CD4-positive, alpha-beta T cell treated with Interleukin-17A for 1 hour (primary cell): ENCODE measurements at regions not wholly inside any gene's neighbourhood (a gene's known extent, or its start where the extent isn't known, plus 50 kb on each side); places are given as distances from the start of the nearest gene placed in this dataset.
A peak's percentile ranks its signal among the peaks of the same experiment; 100 is the strongest.

ENCODE experiments used
- DNase-seq: peaks from one replicate; pipeline ENCODE4 v3.0.0-alpha.2; 2020

- DNase-seq: no peak
Measured at GRCh38 chr20:4427940-4428586, 179.0 kb upstream of the ADRA1D start.

- DNase-seq: no peak
Measured at GRCh38 chr20:4418141-4418540, 169.1 kb upstream of the ADRA1D start.

GRCh38 chr20:4415281-4415680 is 166.2 kb upstream of the ADRA1D start:
- no peak for DNase-seq

- DNase-seq: no peak
Measured at GRCh38 chr20:4413314-4414049, 164.4 kb upstream of the ADRA1D start.

GRCh38 chr20:4412216-4412615 is 163.1 kb upstream of the ADRA1D start:
- DNase-seq: no peak

- DNase-seq: no peak
Measured at GRCh38 chr20:4411744-4412143, 162.7 kb upstream of the ADRA1D start.

- no peak for DNase-seq
Measured at GRCh38 chr20:4406627-4407026, 157.5 kb upstream of the ADRA1D start.

- DNase-seq: no peak
Measured at GRCh38 chr20:4401601-4402000, 152.5 kb upstream of the ADRA1D start.

- DNase-seq: no peak
Measured at GRCh38 chr20:4384961-4385360, 135.9 kb upstream of the ADRA1D start.

- DNase-seq: no peak
Measured at GRCh38 chr20:4383961-4384360, 134.9 kb upstream of the ADRA1D start.

GRCh38 chr20:4375881-4376280 is 126.8 kb upstream of the ADRA1D start:
- DNase-seq: no peak

- DNase-seq: no peak
Measured at GRCh38 chr20:4373454-4373853, 124.4 kb upstream of the ADRA1D start.

- no peak for DNase-seq
Measured at GRCh38 chr20:4371623-4372251, 122.7 kb upstream of the ADRA1D start.

- DNase-seq: no peak
Measured at GRCh38 chr20:4370851-4371250, 121.8 kb upstream of the ADRA1D start.

- peak; percentile 20 for DNase-seq
Measured at GRCh38 chr20:4369798-4370124, 120.7 kb upstream of the ADRA1D start.

- peak; percentile 1 for DNase-seq
Measured at GRCh38 chr20:4369119-4369797, 120.2 kb upstream of the ADRA1D start.

- no peak for DNase-seq
Measured at GRCh38 chr20:4366076-4366475, 117.0 kb upstream of the ADRA1D start.

- no peak for DNase-seq
Measured at GRCh38 chr20:4358552-4358951, 109.5 kb upstream of the ADRA1D start.

GRCh38 chr20:4352348-4352747 is 103.3 kb upstream of the ADRA1D start:
- no peak for DNase-seq

- no peak for DNase-seq
Measured at GRCh38 chr20:4350096-4350495, 101.0 kb upstream of the ADRA1D start.

- DNase-seq: no peak
Measured at GRCh38 chr20:4344670-4345069, 95.6 kb upstream of the ADRA1D start.

GRCh38 chr20:4342609-4343008 is 93.5 kb upstream of the ADRA1D start:
- no peak for DNase-seq

- no peak for DNase-seq
Measured at GRCh38 chr20:4341804-4342485, 92.9 kb upstream of the ADRA1D start.
